GM18507 (cell line): ENCODE measurements at regions not wholly inside any gene's neighbourhood (a gene's known extent, or its start where the extent isn't known, plus 50 kb on each side); places are given as distances from the start of the nearest gene placed in this dataset.

ENCODE experiments used
- DNase-seq: peaks from one replicate; pipeline ENCODE4 v3.0.0; 2011; ENCODE audit warnings: low read depth; ENCODE audit not compliant: insufficient read length; ENCODE audit errors: extremely low spot score
- FAIRE-seq: peaks from 2 replicates; lab custom pipeline; 2011; peaks lifted over from hg19 to GRCh38; lab: Jason Lieb, UNC

- FAIRE-seq (no peak), DNase-seq (no peak)
Observed at GRCh38 chr4:132901224-132901623, 247.9 kb upstream of the PCDH10 start.

GRCh38 chr4:132910229-132910748 lies 238.8 kb upstream of the PCDH10 start:
- DNase-seq (no peak), FAIRE-seq (no peak)

GRCh38 chr4:132918096-132918495 lies 231.0 kb upstream of the PCDH10 start:
- DNase-seq: no peak
- no peak for FAIRE-seq

- DNase-seq (no peak), FAIRE-seq (no peak)
Observed at GRCh38 chr4:132923516-132923915, 225.6 kb upstream of the PCDH10 start.

- no peak for FAIRE-seq
- no peak for DNase-seq
Observed at GRCh38 chr4:132934911-132935310, 214.2 kb upstream of the PCDH10 start.

GRCh38 chr4:132955146-132955545 lies 193.9 kb upstream of the PCDH10 start:
- FAIRE-seq (no peak), DNase-seq (no peak)

GRCh38 chr4:132956962-132957361 lies 192.1 kb upstream of the PCDH10 start:
- FAIRE-seq (no peak), DNase-seq (no peak)

- FAIRE-seq (no peak), DNase-seq (no peak)
Observed at GRCh38 chr4:132958457-132959263, 190.4 kb upstream of the PCDH10 start.

GRCh38 chr4:132981611-132982010 lies 167.5 kb upstream of the PCDH10 start:
- DNase-seq (no peak), FAIRE-seq (no peak)

- FAIRE-seq (no peak), DNase-seq (no peak)
Observed at GRCh38 chr4:132982151-132982550, 166.9 kb upstream of the PCDH10 start.

GRCh38 chr4:132991111-132991510 lies 158.0 kb upstream of the PCDH10 start:
- DNase-seq: no peak
- FAIRE-seq: no peak

GRCh38 chr4:132992686-132993085 lies 156.4 kb upstream of the PCDH10 start:
- no peak for FAIRE-seq
- no peak for DNase-seq

- FAIRE-seq: no peak
- DNase-seq: no peak
Observed at GRCh38 chr4:132998585-132999230, 150.4 kb upstream of the PCDH10 start.

- no peak for DNase-seq
- FAIRE-seq: no peak
Observed at GRCh38 chr4:133000012-133000411, 149.1 kb upstream of the PCDH10 start.

- DNase-seq (no peak), FAIRE-seq (no peak)
Observed at GRCh38 chr4:133003169-133003568, 145.9 kb upstream of the PCDH10 start.

- FAIRE-seq (no peak), DNase-seq (no peak)
Observed at GRCh38 chr4:133014473-133015135, 134.5 kb upstream of the PCDH10 start.

GRCh38 chr4:133045288-133045687 lies 103.8 kb upstream of the PCDH10 start:
- FAIRE-seq (no peak), DNase-seq (no peak)

GRCh38 chr4:133046156-133046555 lies 102.9 kb upstream of the PCDH10 start:
- no peak for DNase-seq
- no peak for FAIRE-seq

GRCh38 chr4:133058701-133059100 lies 90.4 kb upstream of the PCDH10 start:
- DNase-seq (no peak), FAIRE-seq (no peak)

GRCh38 chr4:133059117-133059516 lies 90.0 kb upstream of the PCDH10 start:
- FAIRE-seq: no peak
- no peak for DNase-seq
